Spleen (tissue), 11 donors: ENCODE measurements at regions not wholly inside any gene's neighbourhood (a gene's known extent, or its start where the extent isn't known, plus 50 kb on each side); places are given as distances from the start of the nearest gene placed in this dataset.

Experiments used
- DNase-seq: peaks from one replicate; pipeline ENCODE4 v3.0.0-alpha.2; 2020
- H3K27ac ChIP-seq, 8 donors: fragments of 200-600 bp; sonication (generic) in 7 of 8; 1 replicate in 4 of 8; 2 replicates in 4 of 8; pipeline versions ENCODE4 v1.5.0 to v1.8.0; 2016 to 2021; ENCODE audit warnings: inconsistent platforms in 4 of 8, mild to moderate bottlenecking in 4 of 8, moderate library complexity in 1 of 8
- H3K27me3 ChIP-seq, 7 donors: fragments of 200-600 bp; sonication (generic) in 6 of 7; replicated peaks in 1 of 7; 1 replicate in 4 of 7; 2 replicates in 3 of 7; pipeline versions ENCODE4 v1.5.0 to v1.8.0; 2016 to 2021; ENCODE audit warnings: inconsistent platforms in 3 of 7, mild to moderate bottlenecking in 1 of 7
- H3K36me3 ChIP-seq, 6 donors: fragments of 200-600 bp; sonication (generic) in 5 of 6; 1 replicate in 4 of 6; 2 replicates in 2 of 6; pipeline versions ENCODE4 v1.5.0 to v1.8.0; 2016 to 2021; ENCODE audit warnings: inconsistent platforms in 2 of 6
- H3K4me1 ChIP-seq, 6 donors: fragments of 200-600 bp; sonication (generic) in 5 of 6; 1 replicate in 3 of 6; 2 replicates in 3 of 6; pipeline versions ENCODE4 v1.5.0 to v1.8.0; 2016 to 2021; ENCODE audit warnings: inconsistent platforms in 3 of 6
- H3K4me3 ChIP-seq, 8 donors: fragments of 200-600 bp; sonication (generic) in 7 of 8; 1 replicate in 4 of 8; 2 replicates in 4 of 8; pipeline versions ENCODE4 v1.5.0 to v1.8.0; 2016 to 2021; ENCODE audit warnings: inconsistent platforms in 4 of 8, mild to moderate bottlenecking in 4 of 8, moderate library complexity in 2 of 8
- H3K9me3 ChIP-seq, 8 donors: fragments of 200-600 bp; sonication (generic) in 7 of 8; 1 replicate in 4 of 8; 2 replicates in 4 of 8; pipeline versions ENCODE4 v1.5.0 to v1.8.0; 2016 to 2021; ENCODE audit warnings: inconsistent platforms in 4 of 8
- CTCF ChIP-seq, 11 experiments: fragments of 200-600 bp in 7 of 11; fragments of 450-650 bp in 4 of 11; sonication (generic) in 4 of 11; IDR thresholded peaks in 8 of 11; conservative IDR thresholded peaks in 3 of 11; 1 replicate in 7 of 11; 2 replicates in 4 of 11; pipeline versions ENCODE4 v1.4.0 to v1.8.0; 2016 to 2021; ENCODE audit warnings: antibody characterized with exemption in 11 of 11, inconsistent platforms in 4 of 11, mild to moderate bottlenecking in 1 of 11
- POLR2A ChIP-seq, 3 donors: fragments of 450-650 bp; IDR thresholded peaks; one replicate each; pipeline ENCODE4 v1.5.1; 2017; ENCODE audit warnings: antibody characterized with exemption in 3 of 3, mild to moderate bottlenecking in 1 of 3
- POLR2AphosphoS5 ChIP-seq, 3 donors: sonication (generic); formaldehyde crosslinking; IDR thresholded peaks; one replicate each; pipeline ENCODE4 v1.5.1; 2017; ENCODE audit warnings: antibody characterized with exemption in 3 of 3
- WGBS, 5 donors: extraction: QIAGEN DNeasy Blood & Tissue Kit in 3 of 5; methylation state at CpG; one replicate each; pipeline versions ENCODE4 v1.1.5 to v1.1.7; 2013 to 2018; 5-methylcytosine and 5-hydroxymethylcytosine counted together
- intact Hi-C: fragments of 100-400 bp; cut with DNase I; formaldehyde crosslinking; loops from one replicate; pipeline ENCODE4 v1.15.0; 2023; ENCODE audit warnings: low total_unique reads
- donor health status: healthy with polysubstance abuse.
- donor health status: DM: no; HTN: no; CAD: no; lungs with moderate emphysema.
- donor health status: DM: no; HTN: no; CAD: no.
- donor health status: Bipolar disorder and iron deficiency.
- donor health status: healthy.
- donor health status: DM: no; HTN: no; CAD: no.
- donor health status: DM: yes; HTN: yes; CAD: no.

- H3K27me3 ChIP-seq: no peaks in the 10 kb centered on the region
- peaks cover 0 to 3% (median 0%) of the 10 kb centered on the region in 8 donors for H3K9me3 ChIP-seq
- no peak overlapping the region for H3K27ac ChIP-seq
- H3K36me3 ChIP-seq: no peaks in the 10 kb centered on the region
- no peak overlapping the region for H3K4me3 ChIP-seq
- H3K4me1 ChIP-seq: no peaks in the 10 kb centered on the region
- no peak for TF ChIP-seq POLR2A (IDR thresholded peaks at IDR 0.05)
- no peak for TF ChIP-seq POLR2AphosphoS5 (IDR thresholded peaks at IDR 0.05)
- no peak for TF ChIP-seq CTCF (IDR thresholded peaks at IDR 0.05 in 8 of 11, conservative IDR thresholded peaks at IDR 0.05 in 3 of 11)
- WGBS, 5 donors: 76 to 87% (median 79%) methylated on average over 5 of the region's 5 CpGs
- intact Hi-C loops: no loop called here
- DNase-seq: no peak
Observed at GRCh38 chr6:21538186-21538798, 55.3 kb upstream of the SOX4 start.

GRCh38 chr6:21539621-21540100, 53.9 kb upstream of the SOX4 start:
- intact Hi-C loops: no loop called here
- WGBS, 5 donors: 50 to 87% (median 58%) methylated on average over 4 of the region's 4 CpGs
- no peak for DNase-seq
- TF ChIP-seq CTCF (IDR thresholded peaks at IDR 0.05 in 8 of 11, conservative IDR thresholded peaks at IDR 0.05 in 3 of 11) (no peak), POLR2A (IDR thresholded peaks at IDR 0.05) (no peak), POLR2AphosphoS5 (IDR thresholded peaks at IDR 0.05) (no peak)
- Histone ChIP-seq H3K36me3 (no peaks in the 10 kb centered on the region), H3K27me3 (no peaks in the 10 kb centered on the region), H3K27ac (no peak overlapping the region), H3K4me3 (no peak overlapping the region), H3K4me1 (no peaks in the 10 kb centered on the region), H3K9me3 (peaks cover 0 to 14% (median 10%) of the 10 kb centered on the region in 8 donors)
